Neural cell (in vitro differentiated cells): ENCODE measurements at regions not wholly inside any gene's neighbourhood (a gene's known extent, or its start where the extent isn't known, plus 50 kb on each side); places are given as distances from the start of the nearest gene placed in this dataset.

Source experiments
- H2AFZ ChIP-seq: fragments of 200-600, 300-800 bp; sonication (generic), shearing (Covaris generic); 2 replicates; pipeline ENCODE4 v1.6.0; 2014; ENCODE audit warnings: low read depth, mild to moderate bottlenecking, antibody characterized with exemption, low read length, moderate library complexity
- H3F3A ChIP-seq: fragments of 200-600 bp; shearing (Covaris generic); 2 replicates; pipeline ENCODE4 v1.6.1; 2016; ENCODE audit warnings: mild to moderate bottlenecking, moderate library complexity, mixed read lengths, antibody characterized with exemption, low read length; ENCODE audit not compliant: insufficient read depth, poor library complexity, severe bottlenecking
- H3K27ac ChIP-seq: fragments of 200-600, 300-800 bp; sonication (generic), shearing (Covaris generic); 2 replicates; pipeline ENCODE4 v1.5.1; 2014; ENCODE audit warnings: mild to moderate bottlenecking, low read length, moderate library complexity
- H3K27me3 ChIP-seq: fragments of 300-800, 200-600 bp; sonication (generic), shearing (Covaris generic); 2 replicates; pipeline ENCODE4 v1.6.0; 2014; ENCODE audit warnings: mild to moderate bottlenecking, low read depth, low read length, moderate library complexity; ENCODE audit not compliant: insufficient read depth
- H3K36me3 ChIP-seq: fragments of 300-800, 200-600 bp; sonication (generic), shearing (Covaris generic); 2 replicates; pipeline ENCODE4 v1.5.1; 2014; ENCODE audit warnings: mild to moderate bottlenecking, antibody characterized with exemption, low read length, moderate library complexity; ENCODE audit not compliant: insufficient read depth
- H3K4me2 ChIP-seq: fragments of 300-800, 200-600 bp; sonication (generic), shearing (Covaris generic); 2 replicates; pipeline ENCODE4 v1.6.0; 2014; ENCODE audit warnings: mild to moderate bottlenecking, low read length
- H3K4me3 ChIP-seq: fragments of 300-800, 200-600 bp; sonication (generic), shearing (Covaris generic); 2 replicates; pipeline ENCODE4 v1.5.1; 2014; ENCODE audit warnings: mild to moderate bottlenecking, low read length, moderate library complexity
- H3K79me2 ChIP-seq: fragments of 200-600 bp; shearing (Covaris generic); replicated peaks from 2 replicates; pipeline ENCODE4 v1.6.0; 2014; ENCODE audit warnings: mild to moderate bottlenecking, low read length, moderate library complexity; ENCODE audit not compliant: insufficient read depth
- H3K9ac ChIP-seq: fragments of 300-800, 200-600 bp; sonication (generic), shearing (Covaris generic); 2 replicates; pipeline ENCODE4 v1.6.1; 2016; ENCODE audit warnings: mild to moderate bottlenecking, low read length, mixed read lengths
- H3K9me2 ChIP-seq: fragments of 200-600 bp; shearing (Covaris generic); 2 replicates; pipeline ENCODE4 v1.6.1; 2016; ENCODE audit warnings: mild to moderate bottlenecking, low read length, mixed read lengths; ENCODE audit not compliant: insufficient read depth
- H3K9me3 ChIP-seq: fragments of 200-600, 300-800 bp; sonication (generic), shearing (Covaris generic); 2 replicates; pipeline ENCODE4 v1.6.1; 2016; ENCODE audit warnings: mild to moderate bottlenecking, mixed run types, low read length, moderate library complexity, mixed read lengths
- H4K20me1 ChIP-seq: fragments of 200-600 bp; shearing (Covaris generic); 2 replicates; pipeline ENCODE4 v1.6.1; 2016; ENCODE audit warnings: mild to moderate bottlenecking, mixed run types; ENCODE audit not compliant: insufficient read depth
- CTCF ChIP-seq: fragments of 450-650 bp; IDR thresholded peaks from 2 replicates; pipeline ENCODE4 v1.5.1; 2014; ENCODE audit warnings: antibody characterized with exemption, mild to moderate bottlenecking, moderate library complexity; ENCODE audit not compliant: poor library complexity, severe bottlenecking
- EP300 ChIP-seq: fragments of 450-650 bp; conservative IDR thresholded peaks from 2 replicates; pipeline ENCODE4 v1.6.1; 2014; ENCODE audit warnings: antibody characterized with exemption, mild to moderate bottlenecking, moderate library complexity; ENCODE audit not compliant: poor library complexity, severe bottlenecking
- MXI1 ChIP-seq: fragments of 450-650 bp; conservative IDR thresholded peaks from 2 replicates; pipeline ENCODE4 v1.6.1; 2014; ENCODE audit warnings: antibody characterized with exemption, mild to moderate bottlenecking; ENCODE audit not compliant: poor library complexity, severe bottlenecking
- RAD21 ChIP-seq: fragments of 450-650 bp; conservative IDR thresholded peaks from 2 replicates; pipeline ENCODE4 v1.6.1; 2014; ENCODE audit warnings: antibody characterized with exemption, mild to moderate bottlenecking, moderate library complexity
- REST ChIP-seq: IDR thresholded peaks from 2 replicates; pipeline ENCODE4 v1.6.1; 2012; ENCODE audit warnings: borderline replicate concordance
- SMC3 ChIP-seq: fragments of 450-650 bp; conservative IDR thresholded peaks from 2 replicates; pipeline ENCODE4 v1.6.1; 2014; ENCODE audit warnings: antibody characterized with exemption, mild to moderate bottlenecking, moderate library complexity; ENCODE audit not compliant: poor library complexity
- TAF1 ChIP-seq: IDR thresholded peaks from 2 replicates; pipeline ENCODE4 v1.6.1; 2012; ENCODE audit warnings: low read depth

GRCh38 chr7:79782906-79783305, 329.4 kb upstream of the MAGI2 start:
- Histone ChIP-seq H3K9me3 (no peaks in the 10 kb centered on the region), H3K9ac (no peak overlapping the region), H3K79me2 (no peaks in the 10 kb centered on the region), H3K27me3 (no peaks in the 10 kb centered on the region), H2AFZ (no peak overlapping the region), H3K27ac (no peak overlapping the region), H3K4me2 (no peak overlapping the region), H3K36me3 (no peaks in the 10 kb centered on the region), H4K20me1 (no peaks in the 10 kb centered on the region), H3K9me2 (no peaks in the 10 kb centered on the region), H3F3A (no peaks in the 10 kb centered on the region), H3K4me3 (no peak overlapping the region)
- no peak for TF ChIP-seq CTCF
- no peak for TF ChIP-seq MXI1

GRCh38 chr7:79782256-79782655, 328.8 kb upstream of the MAGI2 start:
- Histone ChIP-seq H4K20me1 (no peaks in the 10 kb centered on the region), H3K36me3 (no peaks in the 10 kb centered on the region), H3K27ac (no peak overlapping the region), H2AFZ (no peak overlapping the region), H3K4me3 (no peak overlapping the region), H3K9me2 (no peaks in the 10 kb centered on the region), H3K9ac (no peak overlapping the region), H3K9me3 (no peaks in the 10 kb centered on the region), H3K79me2 (no peaks in the 10 kb centered on the region), H3F3A (no peaks in the 10 kb centered on the region), H3K4me2 (no peak overlapping the region), H3K27me3 (no peaks in the 10 kb centered on the region)
- TF ChIP-seq EP300 (no peak), TAF1 (no peak), CTCF (no peak), RAD21 (no peak)

- Histone ChIP-seq H2AFZ (no peak overlapping the region), H3F3A (no peaks in the 10 kb centered on the region), H3K4me2 (no peak overlapping the region), H3K4me3 (no peak overlapping the region), H3K36me3 (no peaks in the 10 kb centered on the region), H3K9ac (no peak overlapping the region), H4K20me1 (no peaks in the 10 kb centered on the region), H3K9me2 (no peaks in the 10 kb centered on the region), H3K27me3 (no peaks in the 10 kb centered on the region), H3K27ac (no peak overlapping the region), H3K79me2 (no peaks in the 10 kb centered on the region), H3K9me3 (no peaks in the 10 kb centered on the region)
- TF ChIP-seq SMC3 (no peak), EP300 (no peak), REST (no peak)
These were observed 328.2 kb upstream of the MAGI2 start for GRCh38 chr7:79781716-79782115.
